GM11168 (cell line): ENCODE measurements at regions not wholly inside any gene's neighbourhood (a gene's known extent, or its start where the extent isn't known, plus 50 kb on each side); places are given as distances from the start of the nearest gene placed in this dataset.
"Not testable (repeated sequence)": the region's sequence is repeated elsewhere in the genome, so short reads cannot be mapped to it uniquely, and the experiment has no call there.

Experiments used
- in situ Hi-C: fragments of 300-500 bp; cut with MboI; formaldehyde crosslinking; loops from one replicate; pipeline ENCODE4 v1.12.0; 2022; ENCODE audit warnings: low sequenced_read_pairs; ENCODE audit not compliant: unreplicated experiment

DNA sequence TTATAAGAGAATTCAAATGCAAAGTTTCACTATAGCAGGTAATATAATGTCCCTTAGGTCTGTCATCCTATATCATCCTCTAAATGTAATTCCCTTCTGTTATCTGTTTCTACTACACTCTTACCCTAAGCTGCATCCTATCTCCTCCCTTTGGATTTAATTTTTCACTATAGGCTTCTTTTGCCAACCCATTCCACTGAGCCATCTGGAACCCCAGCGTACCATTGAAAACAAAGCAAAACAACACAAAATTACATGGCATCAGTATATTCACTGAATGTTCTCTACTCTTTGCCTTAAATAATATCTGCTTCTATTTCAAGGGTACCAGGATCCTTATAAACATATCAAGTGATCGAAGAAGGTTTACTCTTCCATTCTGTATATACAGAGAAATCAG lies 1530.2 kb upstream of the LRRTM3 start:
- in situ Hi-C loops: no loop called here

DNA sequence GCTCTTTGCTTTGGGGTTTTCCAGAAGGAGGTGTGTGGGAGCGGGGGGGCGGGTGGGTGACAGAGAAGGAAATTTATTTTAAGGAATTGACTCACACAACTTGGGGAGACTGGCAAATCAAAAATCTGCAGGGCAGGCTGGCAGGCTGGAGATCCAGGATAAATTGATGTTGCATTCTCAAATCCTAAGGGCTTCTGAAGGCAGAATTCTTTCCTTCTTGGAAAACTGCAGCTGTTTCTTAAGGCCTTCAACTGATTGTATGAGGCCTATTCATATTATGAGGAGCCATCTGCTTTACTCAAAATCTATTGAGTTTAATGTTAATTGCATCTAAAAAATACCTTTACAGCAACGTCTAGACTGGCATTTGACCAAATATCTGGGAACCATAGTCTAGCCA lies 1528.8 kb upstream of the LRRTM3 start:
- in situ Hi-C loops: no loop called here

DNA sequence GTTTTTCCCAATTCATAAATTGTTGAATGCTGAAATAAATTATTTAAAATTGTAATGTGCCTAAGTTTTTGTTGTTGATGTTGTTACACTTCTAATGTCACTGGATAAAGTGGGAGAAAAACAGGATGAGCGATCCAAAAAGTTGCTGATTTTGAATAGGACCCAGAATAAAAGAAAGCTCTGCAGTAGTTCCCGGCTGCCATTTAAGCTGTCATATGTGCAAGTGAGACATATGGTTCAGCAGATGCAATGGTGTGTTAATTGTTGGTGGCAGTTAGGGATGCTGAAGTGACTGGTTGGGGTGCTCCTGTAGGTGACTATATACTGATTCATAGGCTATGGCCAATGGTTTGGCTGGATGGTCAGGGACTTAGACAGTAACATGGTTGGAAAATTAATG lies 1517.4 kb upstream of the LRRTM3 start:
- in situ Hi-C loops: no loop called here

DNA sequence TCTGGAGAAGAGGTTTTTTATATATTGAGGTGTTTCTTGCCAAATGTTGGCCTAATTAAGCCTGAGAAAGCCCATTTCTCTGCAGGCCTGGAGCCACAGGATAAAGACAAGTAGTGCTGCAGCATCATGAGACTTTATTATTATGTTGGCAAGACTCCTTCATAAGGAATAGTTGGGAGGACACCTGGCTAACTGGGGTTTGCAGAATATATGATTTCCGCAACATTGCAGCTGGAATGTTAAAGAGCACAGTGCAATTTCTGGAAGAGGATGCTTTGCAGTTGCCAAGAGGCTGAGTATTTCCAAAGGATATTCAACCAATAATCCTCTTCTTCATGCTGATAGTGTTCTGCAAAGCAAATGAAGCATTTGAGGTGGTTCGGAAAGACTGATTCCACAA lies 1512.8 kb upstream of the LRRTM3 start:
- in situ Hi-C loops: no loop called here

DNA sequence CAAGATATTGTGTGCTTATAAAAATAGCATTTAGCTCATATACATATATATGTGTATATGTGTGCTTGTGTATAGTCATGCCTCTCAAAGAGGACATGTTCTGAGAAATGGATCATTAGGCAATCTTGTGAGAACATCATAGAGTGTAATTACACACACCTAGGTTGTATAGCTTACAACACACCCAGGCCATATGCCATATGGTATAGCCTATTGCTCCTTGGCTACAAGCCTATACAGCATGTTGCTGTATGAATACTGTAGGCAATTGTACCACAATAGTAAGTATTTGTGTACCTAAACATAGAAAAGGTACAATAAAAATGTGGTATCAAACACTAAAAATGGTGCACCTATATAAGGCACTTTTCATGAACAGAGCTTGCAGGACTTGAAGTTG lies 1510.5 kb upstream of the LRRTM3 start:
- in situ Hi-C loops: no loop called here

DNA sequence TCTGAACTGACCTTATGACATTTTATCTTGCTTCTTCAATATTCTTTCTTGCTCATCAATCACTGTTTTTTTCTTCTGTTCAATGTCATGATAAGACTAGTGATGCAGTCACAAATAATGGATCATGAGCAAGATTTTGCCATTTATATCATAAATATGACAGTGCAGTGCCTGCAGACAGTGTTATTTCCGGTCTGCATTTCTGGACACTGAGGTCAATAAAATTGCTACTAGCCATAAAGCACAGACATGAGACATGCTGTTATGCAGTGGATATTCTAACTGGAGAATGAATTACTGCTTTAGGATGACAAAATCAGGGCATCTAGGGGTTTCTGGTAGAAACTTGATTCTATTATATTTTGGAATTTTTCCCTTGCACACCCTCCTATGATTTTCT lies 1509.7 kb upstream of the LRRTM3 start:
- in situ Hi-C loops: no loop called here

DNA sequence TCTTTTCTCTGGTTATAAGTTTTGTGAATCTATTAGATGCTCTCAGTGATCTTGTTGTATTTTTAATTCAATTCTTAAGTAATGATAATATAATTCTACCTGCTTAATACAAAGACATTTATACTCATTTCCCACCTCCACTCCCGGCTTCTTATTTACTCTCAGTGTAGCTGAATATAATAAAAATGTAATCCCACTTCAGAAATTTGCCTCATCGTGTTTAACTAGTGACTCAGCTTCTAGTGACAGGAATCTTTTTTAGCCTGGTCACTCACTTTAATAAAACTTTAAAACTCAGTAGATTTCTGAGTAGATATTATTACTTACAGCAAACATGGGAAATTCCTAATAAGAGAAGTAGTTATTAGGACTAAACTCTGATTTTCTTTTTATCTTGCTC lies 1506.2 kb upstream of the LRRTM3 start:
- in situ Hi-C loops: no loop called here

DNA sequence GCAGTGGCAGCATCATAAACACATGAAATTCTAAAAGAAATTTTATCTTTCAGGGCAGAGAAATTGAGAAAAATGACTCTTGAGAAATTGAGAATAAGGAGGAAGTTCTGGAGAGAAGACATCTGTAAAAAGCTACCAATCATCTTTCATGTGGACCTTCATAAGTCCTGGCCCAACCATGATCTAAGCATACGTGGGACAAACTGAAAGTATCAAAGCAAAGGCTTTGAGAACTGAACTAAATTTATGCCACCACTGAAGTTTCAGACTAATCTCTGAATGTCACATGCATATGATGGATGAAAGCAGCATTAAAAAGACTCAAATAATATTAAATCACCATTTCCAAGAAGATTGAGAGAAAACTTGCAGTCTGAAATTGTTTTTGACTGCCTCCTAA lies 1502.8 kb upstream of the LRRTM3 start:
- in situ Hi-C loops: no loop called here

DNA sequence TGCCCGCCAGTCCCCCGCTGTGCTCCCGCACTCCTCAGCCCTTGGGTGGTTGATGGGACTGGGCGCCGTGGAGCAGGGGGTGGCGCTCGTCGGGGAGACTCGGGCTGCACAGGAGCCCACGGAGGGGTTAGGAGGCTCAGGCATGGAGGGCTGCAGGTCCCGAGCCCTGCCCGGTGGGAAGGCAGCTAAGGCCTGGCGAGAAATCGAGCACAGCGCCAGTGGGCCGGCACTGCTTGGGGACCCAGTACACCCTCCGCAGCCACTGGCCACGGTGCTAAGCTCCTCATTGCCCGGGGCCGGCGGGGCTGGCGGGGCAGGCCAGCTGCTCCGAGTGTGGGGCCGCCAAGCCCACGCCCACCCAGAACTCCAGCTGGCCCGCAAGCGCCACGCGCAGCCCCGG lies 1496.5 kb upstream of the LRRTM3 start:
- in situ Hi-C loops: not testable (repeated sequence)

DNA sequence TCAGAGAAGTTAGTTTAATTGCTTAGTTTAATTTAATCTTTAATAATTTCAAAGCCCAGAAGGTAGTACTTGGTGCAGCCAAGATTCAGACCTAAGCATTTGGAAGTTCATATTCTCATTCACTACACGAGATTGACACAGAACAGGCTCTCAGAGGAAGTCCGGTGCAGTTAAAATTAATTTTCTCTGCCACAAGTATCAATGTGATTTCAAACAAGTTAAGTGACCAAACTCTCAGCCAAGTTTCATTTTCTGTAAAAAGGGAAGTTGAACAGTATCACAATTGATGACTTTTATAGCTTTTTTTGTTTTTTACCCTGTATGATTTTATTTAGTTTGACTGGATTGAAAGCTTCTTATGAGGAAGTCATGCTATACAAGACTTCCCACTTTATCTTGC lies 1494.9 kb upstream of the LRRTM3 start:
- in situ Hi-C loops: no loop called here

DNA sequence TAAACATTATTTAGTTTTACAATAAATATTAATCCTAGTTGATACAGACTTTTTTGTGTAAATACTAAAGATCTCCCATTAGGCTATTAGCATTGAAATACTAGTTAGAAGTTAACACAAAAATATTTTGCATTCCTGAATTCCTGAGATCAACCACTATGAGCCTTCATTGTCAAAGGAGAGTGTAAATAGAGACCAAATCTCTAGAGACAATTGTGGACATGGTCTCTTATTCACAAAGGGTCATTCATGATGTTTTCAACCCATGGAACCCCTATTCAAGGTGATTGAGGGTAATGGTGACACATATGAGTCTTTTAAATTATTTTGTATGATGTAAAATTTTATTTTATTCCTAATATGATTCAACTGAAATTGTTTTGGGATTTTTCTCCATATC lies 1454.8 kb upstream of the LRRTM3 start:
- in situ Hi-C loops: no loop called here

DNA sequence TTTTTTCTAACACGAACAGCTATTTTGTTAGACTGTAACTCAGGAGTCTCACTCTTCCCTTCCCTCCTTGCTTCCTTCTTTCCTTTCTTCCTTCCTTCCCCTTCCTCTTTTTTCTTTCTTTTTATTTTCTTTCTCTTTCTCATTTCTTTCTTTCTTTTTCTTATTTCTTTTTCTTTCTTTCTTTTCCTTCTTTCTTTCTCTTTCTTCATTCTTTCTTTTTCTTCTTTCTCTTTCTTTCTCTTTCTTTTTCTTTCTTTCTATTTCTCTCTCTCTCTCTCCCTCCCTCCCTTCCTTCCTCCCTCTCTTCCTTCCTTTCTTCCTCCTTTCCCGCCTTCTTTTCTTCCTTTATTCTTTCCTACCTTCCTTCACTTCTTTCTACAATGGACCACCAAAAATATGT lies 1443.0 kb upstream of the LRRTM3 start:
- in situ Hi-C loops: no loop called here

DNA sequence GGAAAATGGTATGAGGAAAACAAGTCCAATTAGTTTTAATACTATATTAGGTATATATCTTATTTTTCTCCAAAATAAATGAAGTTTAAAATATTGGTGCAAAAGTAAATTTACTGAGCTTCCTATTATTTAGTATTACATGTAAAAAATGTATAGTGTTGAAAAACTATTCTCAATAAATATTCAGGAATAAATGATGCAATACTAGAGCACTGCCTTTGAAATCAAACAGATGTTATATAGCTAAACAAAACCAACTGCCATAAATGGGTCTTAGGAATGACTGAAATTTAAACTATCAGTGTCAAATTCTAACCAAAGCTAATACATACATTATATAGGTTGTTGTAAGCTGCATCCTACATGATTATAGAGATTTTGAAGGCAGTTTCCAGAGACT lies 1434.0 kb upstream of the LRRTM3 start:
- in situ Hi-C loops: no loop called here

DNA sequence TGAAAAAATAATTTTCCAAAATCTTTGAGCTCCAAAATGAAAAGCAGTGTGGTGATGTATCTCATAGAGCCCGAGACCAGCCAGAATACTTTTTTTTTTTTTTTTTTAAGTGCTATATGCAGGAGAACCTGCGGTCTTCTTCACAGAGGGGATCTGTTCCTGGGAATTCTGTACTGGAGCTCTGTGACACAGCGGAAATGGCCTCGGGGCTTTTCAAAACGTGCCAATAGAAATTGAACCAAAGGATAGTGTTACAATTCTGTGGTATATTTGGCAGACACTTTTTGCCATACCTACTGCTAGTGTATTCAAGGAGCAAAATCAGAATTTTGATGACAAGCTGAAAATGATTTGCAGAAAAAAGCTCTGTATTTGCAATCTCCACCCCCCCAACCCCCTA lies 1429.3 kb upstream of the LRRTM3 start:
- in situ Hi-C loops: no loop called here

DNA sequence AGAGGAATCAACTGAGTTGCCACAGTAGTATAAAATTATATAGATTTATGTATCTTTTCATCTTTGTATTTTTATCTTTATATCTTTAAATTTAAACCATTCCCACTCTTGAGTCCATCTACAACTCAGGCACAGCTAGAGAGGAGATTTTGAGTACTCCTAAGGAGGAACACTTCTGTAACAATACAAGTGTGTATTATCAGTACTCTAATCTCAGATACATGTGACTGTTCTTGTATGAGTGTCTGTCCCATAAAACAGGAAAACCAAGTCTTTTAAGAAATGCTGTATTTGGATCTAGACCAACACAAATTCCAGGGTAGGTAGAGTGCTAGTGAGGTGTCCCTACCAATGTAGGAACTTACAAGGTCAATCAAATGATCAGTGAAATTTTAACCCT lies 1428.0 kb upstream of the LRRTM3 start:
- in situ Hi-C loops: no loop called here

DNA sequence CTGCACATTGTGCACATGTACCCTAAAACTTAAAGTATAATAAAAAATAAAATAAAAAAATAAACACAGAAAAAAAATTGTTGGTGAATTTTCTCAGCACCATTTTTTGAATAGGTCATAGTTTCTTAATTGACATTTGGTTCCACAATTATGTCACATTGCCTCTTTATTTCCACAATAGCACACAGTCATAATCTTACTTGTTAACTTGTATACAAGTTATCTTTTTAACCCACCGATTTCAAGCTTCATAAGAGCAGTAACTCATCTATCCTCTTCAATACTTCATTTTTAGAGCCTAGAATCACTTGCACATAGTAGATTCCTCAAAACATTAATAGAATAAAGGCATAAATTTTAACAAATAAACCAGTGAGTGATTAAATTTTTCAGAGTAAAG lies 1425.1 kb upstream of the LRRTM3 start:
- in situ Hi-C loops: no loop called here

DNA sequence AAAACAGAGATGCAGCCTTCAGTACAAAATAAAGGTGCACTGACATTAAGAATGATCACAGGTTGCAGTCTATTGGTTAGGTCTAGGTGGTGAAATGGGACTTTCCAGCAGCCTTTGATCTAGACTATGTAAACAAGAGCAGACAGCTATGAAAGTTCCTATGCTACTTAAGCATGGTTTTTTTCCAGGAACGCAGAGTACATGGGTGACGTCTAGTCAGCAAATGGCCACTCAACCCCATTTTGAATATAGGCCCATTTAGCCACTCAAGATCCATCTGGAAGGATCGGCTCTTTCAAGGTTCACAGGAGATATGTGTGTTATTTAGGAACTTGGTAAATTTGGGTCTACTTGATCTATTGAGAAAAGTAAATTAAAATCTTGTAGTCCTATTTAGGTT lies 1424.6 kb upstream of the LRRTM3 start:
- in situ Hi-C loops: no loop called here

DNA sequence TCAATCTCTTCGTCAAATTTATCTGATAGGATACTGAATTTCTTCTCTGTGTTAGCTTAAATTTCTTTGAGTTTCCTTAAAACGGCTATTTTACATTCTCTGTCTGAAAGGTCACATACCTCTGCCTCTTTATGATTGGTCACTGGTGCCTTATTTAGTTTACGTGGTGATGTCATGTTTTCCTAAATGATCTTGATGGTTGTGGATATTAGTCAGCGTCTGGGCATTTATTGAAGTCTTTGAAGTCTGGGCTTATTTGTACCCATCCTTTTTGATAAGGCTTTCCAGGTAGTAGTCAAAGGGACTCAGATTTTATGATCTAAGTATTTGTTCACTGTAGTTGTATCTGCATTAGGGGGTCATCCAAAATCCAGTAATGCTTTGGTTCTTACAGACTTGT lies 1407.5 kb upstream of the LRRTM3 start:
- in situ Hi-C loops: no loop called here

DNA sequence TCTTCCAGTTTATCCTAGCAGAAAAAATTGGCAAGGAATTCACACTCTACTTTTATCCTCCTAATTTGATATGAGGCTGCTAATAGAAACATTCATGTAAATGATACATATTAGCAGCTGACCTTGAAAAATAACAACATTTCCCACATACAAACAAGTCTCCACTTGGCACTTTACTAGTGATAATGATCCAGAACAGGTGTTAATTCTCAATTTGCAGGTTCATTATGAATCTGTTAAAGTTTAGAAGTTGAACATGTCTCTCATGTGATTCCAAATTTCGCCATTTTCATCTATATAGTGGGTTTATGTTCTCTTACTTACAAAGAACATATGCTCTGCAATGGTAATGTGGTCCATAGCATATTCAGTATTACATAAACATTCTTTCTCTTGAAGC lies 1396.8 kb upstream of the LRRTM3 start:
- in situ Hi-C loops: no loop called here

DNA sequence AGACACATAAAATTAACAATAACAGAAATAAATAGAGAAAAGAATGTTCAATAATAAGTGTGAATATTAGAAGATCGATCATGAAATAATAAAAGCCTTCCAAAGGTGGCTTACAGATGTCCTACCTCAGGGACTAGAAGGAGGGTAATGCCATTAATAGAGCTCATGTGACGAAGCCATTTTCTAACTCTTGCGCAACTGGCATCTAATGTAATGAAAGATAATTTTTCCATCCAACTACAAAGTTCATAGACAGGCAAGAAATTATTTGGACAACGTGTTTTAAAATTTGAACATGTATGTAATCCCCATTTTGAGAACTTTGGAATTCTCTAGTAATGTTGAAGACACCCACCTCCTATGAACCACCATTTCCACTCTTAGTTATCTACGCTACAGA lies 1394.3 kb upstream of the LRRTM3 start:
- in situ Hi-C loops: no loop called here

DNA sequence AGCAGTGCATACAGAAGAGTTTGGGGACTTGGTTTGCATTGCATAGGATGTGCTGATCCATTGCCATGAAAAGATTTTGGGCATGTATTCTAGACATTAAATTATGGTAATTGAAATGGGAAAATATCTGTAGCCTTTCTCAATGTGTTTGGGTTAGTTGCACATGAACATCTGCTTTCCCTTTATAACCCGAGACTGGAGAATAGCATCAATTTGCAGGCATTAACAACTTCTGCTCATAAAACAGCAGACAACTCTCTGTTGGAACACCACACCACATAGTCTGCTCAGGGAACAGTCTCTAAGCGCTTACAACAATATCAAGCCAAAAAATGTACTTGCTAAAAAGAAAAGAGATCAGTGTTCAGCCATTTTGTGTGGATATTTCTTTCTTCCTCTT lies 1391.1 kb upstream of the LRRTM3 start:
- in situ Hi-C loops: no loop called here

DNA sequence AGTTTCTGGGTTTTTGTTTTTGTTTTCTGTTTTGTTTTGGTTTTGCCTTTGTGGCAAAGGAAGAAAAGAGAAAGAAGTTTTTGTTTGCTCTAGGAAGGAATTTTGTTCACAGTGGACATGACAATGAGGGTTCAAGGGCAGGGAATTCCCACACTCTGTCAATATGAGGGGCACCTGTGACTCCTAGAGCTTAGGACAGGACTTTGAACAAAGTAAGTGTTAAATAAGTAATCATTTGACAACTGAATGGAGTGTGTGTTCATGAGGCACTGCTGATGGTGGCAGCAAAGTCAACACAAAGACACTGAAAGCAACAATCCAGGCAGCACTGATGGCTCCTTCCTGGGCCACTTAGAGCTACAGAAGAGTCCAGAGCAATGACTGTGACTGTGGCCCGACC lies 1381.1 kb upstream of the LRRTM3 start:
- in situ Hi-C loops: no loop called here

DNA sequence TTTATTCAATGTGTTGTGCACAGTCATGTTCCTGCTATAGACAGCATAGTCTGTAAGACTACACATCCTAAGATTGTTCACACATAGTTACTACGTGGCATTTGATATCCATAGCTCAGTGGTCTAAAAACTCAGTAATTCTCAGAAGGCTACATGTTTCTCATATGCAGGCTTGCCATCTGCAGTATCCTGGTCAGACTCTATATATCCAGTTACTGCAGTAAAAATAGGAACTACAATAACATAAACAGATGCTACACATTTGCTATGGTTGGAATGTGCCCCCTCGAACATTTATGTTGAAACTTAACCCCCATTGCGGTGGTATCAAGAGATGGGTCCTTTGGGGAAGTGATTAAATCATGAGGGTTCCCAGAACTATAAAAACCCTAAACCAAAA lies 1377.8 kb upstream of the LRRTM3 start:
- in situ Hi-C loops: no loop called here
